GM23248 (cell line): ENCODE measurements at regions not wholly inside any gene's neighbourhood (a gene's known extent, or its start where the extent isn't known, plus 50 kb on each side); places are given as distances from the start of the nearest gene placed in this dataset.

Experiments
- DNase-seq: peaks from one replicate; pipeline ENCODE4 v3.0.0-alpha.2; 2015
- H2AFZ ChIP-seq: fragments of 200-600 bp; sonication (generic); 2 replicates; pipeline ENCODE4 v1.6.1; 2016; ENCODE audit warnings: antibody characterized with exemption
- H3F3A ChIP-seq: fragments of 200-600 bp; sonication (generic); 2 replicates; pipeline ENCODE4 v1.6.1; 2016; ENCODE audit warnings: mild to moderate bottlenecking, antibody characterized with exemption, mixed run types; ENCODE audit not compliant: insufficient read depth
- H3K27ac ChIP-seq: fragments of 200-600 bp; sonication (generic); 2 replicates; pipeline ENCODE4 v1.5.1; 2016; ENCODE audit warnings: mild to moderate bottlenecking
- H3K27me3 ChIP-seq: fragments of 200-600 bp; sonication (generic); replicated peaks from 2 replicates; pipeline ENCODE4 v1.6.1; 2016; ENCODE audit warnings: mild to moderate bottlenecking; ENCODE audit not compliant: insufficient read depth
- H3K36me3 ChIP-seq: fragments of 200-600 bp; sonication (generic); 2 replicates; pipeline ENCODE4 v1.6.1; 2016; ENCODE audit warnings: low read depth, mild to moderate bottlenecking
- H3K4me1 ChIP-seq: fragments of 200-600 bp; sonication (generic); 2 replicates; pipeline ENCODE4 v1.6.1; 2016; ENCODE audit warnings: mild to moderate bottlenecking; ENCODE audit not compliant: insufficient read depth
- H3K4me2 ChIP-seq: fragments of 200-600 bp; sonication (generic); one replicate; pipeline ENCODE4 v1.6.1; 2016; ENCODE audit warnings: mild to moderate bottlenecking; ENCODE audit not compliant: unreplicated experiment
- H3K4me3 ChIP-seq: fragments of 200-600 bp; sonication (generic); 2 replicates; pipeline ENCODE4 v1.5.1; 2016; ENCODE audit warnings: mild to moderate bottlenecking
- H3K79me2 ChIP-seq: fragments of 200-600 bp; sonication (generic); 2 replicates; pipeline ENCODE4 v1.6.1; 2016; ENCODE audit warnings: mild to moderate bottlenecking; ENCODE audit not compliant: insufficient read depth
- H3K9ac ChIP-seq: fragments of 200-600 bp; sonication (generic); 2 replicates; pipeline ENCODE4 v1.6.1; 2016; ENCODE audit warnings: mild to moderate bottlenecking
- H3K9me2 ChIP-seq: fragments of 200-600 bp; sonication (generic); 2 replicates; pipeline ENCODE4 v1.6.1; 2016; ENCODE audit warnings: mixed run types, mild to moderate bottlenecking, moderate library complexity; ENCODE audit not compliant: insufficient read depth
- H3K9me3 ChIP-seq: fragments of 200-600 bp; sonication (generic); one replicate; pipeline ENCODE4 v1.6.1; 2017; ENCODE audit warnings: low read depth
- H4K20me1 ChIP-seq: fragments of 200-600 bp; sonication (generic); 2 replicates; pipeline ENCODE4 v1.6.0; 2016; ENCODE audit not compliant: insufficient read depth
- EZH2 ChIP-seq: fragments of 200-600 bp; sonication (generic); IDR thresholded peaks from 2 replicates; pipeline ENCODE4 v1.6.1; 2018; ENCODE audit warnings: antibody characterized with exemption, mild to moderate bottlenecking; ENCODE audit not compliant: insufficient read depth, poor library complexity, severe bottlenecking
- EZH2phosphoT487 ChIP-seq: fragments of 200-600 bp; sonication (generic); IDR thresholded peaks from 2 replicates; pipeline ENCODE4 v1.6.1; 2018; ENCODE audit warnings: antibody characterized with exemption, moderate library complexity, mild to moderate bottlenecking, low read depth; ENCODE audit not compliant: insufficient read depth
- WGBS, 2 experiments: methylation state at CpG; one replicate each; pipeline ENCODE4 v1.1.6; 2015 to 2017; ENCODE audit warnings: low lambda C conversion rate in 2 of 2, low coverage in 1 of 2; ENCODE audit errors: missing lambda C conversion rate in 2 of 2; 5-methylcytosine and 5-hydroxymethylcytosine counted together
- in situ Hi-C: fragments of 300-500 bp; cut with MboI; formaldehyde crosslinking; loops from 2 replicates; pipeline ENCODE4 v1.15.0; 2020

- Histone ChIP-seq H3K9ac (no peak overlapping the region), H3K4me2 (no peak overlapping the region), H3K36me3 (no peaks in the 10 kb centered on the region), H3K4me1 (no peaks in the 10 kb centered on the region), H3K27ac (no peak overlapping the region), H3F3A (no peaks in the 10 kb centered on the region), H2AFZ (no peak overlapping the region), H3K79me2 (no peaks in the 10 kb centered on the region), H3K9me3 (no peaks in the 10 kb centered on the region), H3K27me3 (no peaks in the 10 kb centered on the region), H3K4me3 (no peak overlapping the region), H4K20me1 (no peaks in the 10 kb centered on the region), H3K9me2 (no peaks in the 10 kb centered on the region)
- in situ Hi-C loops = no loop called here
- WGBS, 2 experiments = 37 to 42% methylated on average over 7 of the region's 7 CpGs
- DNase-seq = no peak
- no peak for TF ChIP-seq EZH2
- TF ChIP-seq EZH2phosphoT487 = no peak
These were observed 113.5 kb upstream of the TMEM18 start for GRCh38 chr2:790634-791245.

- WGBS, 2 experiments = 16 to 24% methylated on average over 3 of the region's 3 CpGs
These were observed 112.9 kb upstream of the TMEM18 start for GRCh38 chr2:790081-790480.

DNA sequence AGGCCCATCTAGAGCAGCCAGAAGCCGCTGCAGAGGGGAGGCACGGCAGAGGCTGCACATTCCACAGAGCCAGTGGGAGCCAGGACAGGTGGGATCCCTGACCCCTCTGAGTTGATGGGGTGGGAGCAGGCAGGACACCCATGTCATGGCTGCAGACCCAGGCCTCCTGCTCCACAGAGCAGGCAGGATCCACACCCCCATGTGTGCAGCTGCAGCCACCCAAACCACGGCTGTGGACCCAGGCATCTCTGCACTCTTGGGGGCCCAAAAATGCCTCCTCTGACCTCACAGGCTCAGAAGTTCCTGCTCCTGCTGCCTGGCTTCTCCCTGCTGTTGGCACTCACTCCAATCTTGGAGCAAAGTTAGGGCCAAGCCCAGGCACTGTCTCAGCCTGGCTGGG lies 112.3 kb upstream of the TMEM18 start:
- Histone ChIP-seq H3K79me2 (no peaks in the 10 kb centered on the region), H3K9ac (no peak overlapping the region)
- TF ChIP-seq EZH2 (no peak), EZH2phosphoT487 (no peak)

More at GRCh38 chr2:790081-790480, 112.9 kb upstream of the TMEM18 start:
- H3K27ac ChIP-seq = no peak overlapping the region
- no peaks in the 10 kb centered on the region for H3K4me1 ChIP-seq
- TF ChIP-seq EZH2 (no peak), EZH2phosphoT487 (no peak)
- no peaks in the 10 kb centered on the region for H3K79me2 ChIP-seq
- no peaks in the 10 kb centered on the region for H3K27me3 ChIP-seq
- no peaks in the 10 kb centered on the region for H3F3A ChIP-seq
- H3K9ac ChIP-seq = no peak overlapping the region
- no peaks in the 10 kb centered on the region for H3K9me3 ChIP-seq
- no peak overlapping the region for H2AFZ ChIP-seq
- H4K20me1 ChIP-seq = no peaks in the 10 kb centered on the region
- H3K9me2 ChIP-seq = no peaks in the 10 kb centered on the region
- in situ Hi-C loops = no loop called here
- H3K4me2 ChIP-seq = no peak overlapping the region
- H3K4me3 ChIP-seq = no peak overlapping the region
- no peak for DNase-seq
- no peaks in the 10 kb centered on the region for H3K36me3 ChIP-seq

GRCh38 chr2:788227-789032 lies 111.2 kb upstream of the TMEM18 start:
- Histone ChIP-seq H4K20me1 (no peaks in the 10 kb centered on the region), H3K36me3 (no peaks in the 10 kb centered on the region), H3K27ac (no peak overlapping the region), H3K4me2 (no peak overlapping the region), H3K9me3 (no peaks in the 10 kb centered on the region), H3K9me2 (no peaks in the 10 kb centered on the region), H3K27me3 (no peaks in the 10 kb centered on the region), H3F3A (no peaks in the 10 kb centered on the region), H3K4me1 (no peaks in the 10 kb centered on the region), H2AFZ (no peak overlapping the region), H3K4me3 (no peak overlapping the region), H3K9ac (no peak overlapping the region), H3K79me2 (no peaks in the 10 kb centered on the region)
- WGBS, 2 experiments = 37 to 40% methylated on average over 16 to 17 of the region's 17 CpGs
- in situ Hi-C loops = no loop called here
- no peak for DNase-seq
- TF ChIP-seq EZH2 (no peak), EZH2phosphoT487 (no peak)

More for the DNA sequence above, 112.3 kb upstream of the TMEM18 start:
- no peaks in the 10 kb centered on the region for H3K9me3 ChIP-seq
- H3K4me2 ChIP-seq = no peak overlapping the region
- H3K4me1 ChIP-seq = no peaks in the 10 kb centered on the region
- no peaks in the 10 kb centered on the region for H3K9me2 ChIP-seq
- 24 to 26% methylated on average over 3 of the region's 3 CpGs for WGBS, 2 experiments
- H3K4me3 ChIP-seq = no peak overlapping the region
- no peak overlapping the region for H2AFZ ChIP-seq
- H3K27me3 ChIP-seq = no peaks in the 10 kb centered on the region
- DNase-seq = no peak
- in situ Hi-C loops = no loop called here
- H3F3A ChIP-seq = no peaks in the 10 kb centered on the region
- no peaks in the 10 kb centered on the region for H3K36me3 ChIP-seq
- no peak overlapping the region for H3K27ac ChIP-seq
- no peaks in the 10 kb centered on the region for H4K20me1 ChIP-seq
